SK-N-MC (cell line): ENCODE measurements at regions not wholly inside any gene's neighbourhood (a gene's known extent, or its start where the extent isn't known, plus 50 kb on each side); places are given as distances from the start of the nearest gene placed in this dataset.

Experiments used
- EZH2 ChIP-seq: fragments of 200-600 bp; sonication (generic); IDR thresholded peaks from one replicate; pipeline ENCODE4 v1.6.1; 2017; ENCODE audit warnings: antibody characterized with exemption
- POLR2AphosphoS5 ChIP-seq: IDR thresholded peaks from 2 replicates; pipeline ENCODE4 v1.6.1; 2012; ENCODE audit warnings: mild to moderate bottlenecking, low read depth, low read length, borderline replicate concordance

GRCh38 chr12:91327131-91327530 lies 144.5 kb upstream of the DCN start:
- TF ChIP-seq POLR2AphosphoS5 (no peak), EZH2 (no peak)
